ENCODE measurements at regions not wholly inside any gene's neighbourhood (a gene's known extent, or its start where the extent isn't known, plus 50 kb on each side); places are given as distances from the start of the nearest gene placed in this dataset.

GRCh38 chr3:137469263-137469662 lies 294.9 kb upstream of the SOX14 start:
- TF ChIP-seq CTCF (IDR thresholded peaks at IDR 0.05; ENCODE audit: low read depth, low read length) = no peak

GRCh38 chr3:137471130-137471529 lies 293.0 kb upstream of the SOX14 start:
- DNase-seq (ENCODE audit: extremely low read depth, low read depth) = no peak
- TF ChIP-seq CTCF (IDR thresholded peaks at IDR 0.05; ENCODE audit: low read depth, low read length) = no peak

More at GRCh38 chr3:137469263-137469662, 294.9 kb upstream of the SOX14 start:
- DNase-seq (ENCODE audit: extremely low read depth, low read depth) = no peak

GRCh38 chr3:137471558-137472204 lies 292.4 kb upstream of the SOX14 start:
- DNase-seq (ENCODE audit: extremely low read depth, low read depth) = no peak
- no peak for TF ChIP-seq CTCF (IDR thresholded peaks at IDR 0.05; ENCODE audit: low read depth, low read length)

GRCh38 chr3:137477614-137478013 lies 286.5 kb upstream of the SOX14 start:
- DNase-seq (ENCODE audit: extremely low read depth, low read depth) = no peak
- TF ChIP-seq CTCF (IDR thresholded peaks at IDR 0.05; ENCODE audit: low read depth, low read length) = no peak

- no peak for TF ChIP-seq CTCF (IDR thresholded peaks at IDR 0.05; ENCODE audit: low read depth, low read length)
- DNase-seq (ENCODE audit: extremely low read depth, low read depth) = no peak
Measured at GRCh38 chr3:137509354-137510045, 254.6 kb upstream of the SOX14 start.

- no peak for TF ChIP-seq CTCF (IDR thresholded peaks at IDR 0.05; ENCODE audit: low read depth, low read length)
- no peak for DNase-seq (ENCODE audit: extremely low read depth, low read depth)
Measured at GRCh38 chr3:137511655-137512054, 252.5 kb upstream of the SOX14 start.

- TF ChIP-seq CTCF (IDR thresholded peaks at IDR 0.05; ENCODE audit: low read depth, low read length) = no peak
- no peak for DNase-seq (ENCODE audit: extremely low read depth, low read depth)
Measured at GRCh38 chr3:137514853-137515252, 249.3 kb upstream of the SOX14 start.
